ENCODE measurements at regions not wholly inside any gene's neighbourhood (a gene's known extent, or its start where the extent isn't known, plus 50 kb on each side); places are given as distances from the start of the nearest gene placed in this dataset.

- DNase-seq (no peak), ATAC-seq (no peak)
- Histone ChIP-seq H3K9me3 (no peaks in the 10 kb centered on the region), H3K4me3 (no peak overlapping the region), H3K4me1 (no peaks in the 10 kb centered on the region), H3K36me3 (ENCODE audit: insufficient read depth in 1 of 2, low read depth in 1 of 2) (no peaks in the 10 kb centered on the region), H3K27ac (no peak overlapping the region), H3K27me3 (ENCODE audit: insufficient read depth in 3 of 3, low read length in 2 of 3) (no peaks in the 10 kb centered on the region)
- intact Hi-C loops (cut with DNase I) = no loop called here
- WGBS, 3 donors = 59 to 65% (median 59%) methylated on average over 2 of the region's 2 CpGs
- TF ChIP-seq, protein P1, sequence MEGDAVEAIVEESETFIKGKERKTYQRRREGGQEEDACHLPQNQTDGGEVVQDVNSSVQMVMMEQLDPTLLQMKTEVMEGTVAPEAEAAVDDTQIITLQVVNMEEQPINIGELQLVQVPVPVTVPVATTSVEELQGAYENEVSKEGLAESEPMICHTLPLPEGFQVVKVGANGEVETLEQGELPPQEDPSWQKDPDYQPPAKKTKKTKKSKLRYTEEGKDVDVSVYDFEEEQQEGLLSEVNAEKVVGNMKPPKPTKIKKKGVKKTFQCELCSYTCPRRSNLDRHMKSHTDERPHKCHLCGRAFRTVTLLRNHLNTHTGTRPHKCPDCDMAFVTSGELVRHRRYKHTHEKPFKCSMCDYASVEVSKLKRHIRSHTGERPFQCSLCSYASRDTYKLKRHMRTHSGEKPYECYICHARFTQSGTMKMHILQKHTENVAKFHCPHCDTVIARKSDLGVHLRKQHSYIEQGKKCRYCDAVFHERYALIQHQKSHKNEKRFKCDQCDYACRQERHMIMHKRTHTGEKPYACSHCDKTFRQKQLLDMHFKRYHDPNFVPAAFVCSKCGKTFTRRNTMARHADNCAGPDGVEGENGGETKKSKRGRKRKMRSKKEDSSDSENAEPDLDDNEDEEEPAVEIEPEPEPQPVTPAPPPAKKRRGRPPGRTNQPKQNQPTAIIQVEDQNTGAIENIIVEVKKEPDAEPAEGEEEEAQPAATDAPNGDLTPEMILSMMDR (IDR thresholded peaks at IDR 0.05) = no peak
These were observed 261.7 kb upstream of the FOXN3 start for GRCh38 chr14:89678768-89679167.

GRCh38 chr14:89675590-89675989 is 258.6 kb upstream of the FOXN3 start:
- Histone ChIP-seq H3K9me3 (no peaks in the 10 kb centered on the region), H3K27ac (no peak overlapping the region), H3K27me3 (ENCODE audit: insufficient read depth in 3 of 3, low read length in 2 of 3) (no peaks in the 10 kb centered on the region), H3K4me3 (no peak overlapping the region), H3K4me1 (no peaks in the 10 kb centered on the region), H3K36me3 (ENCODE audit: insufficient read depth in 1 of 2, low read depth in 1 of 2) (no peaks in the 10 kb centered on the region)
- intact Hi-C loops (cut with DNase I) = no loop called here
- WGBS, 3 donors = 60 to 74% (median 66%) methylated on average over 3 of the region's 3 CpGs
- DNase-seq (no peak), ATAC-seq (no peak)
- TF ChIP-seq, protein P1 (IDR thresholded peaks at IDR 0.05) = no peak

- intact Hi-C loops (cut with DNase I) = no loop called here
- Histone ChIP-seq H3K4me3 (no peak overlapping the region), H3K27me3 (ENCODE audit: insufficient read depth in 3 of 3, low read length in 2 of 3) (no peaks in the 10 kb centered on the region), H3K9me3 (no peaks in the 10 kb centered on the region), H3K27ac (no peak overlapping the region), H3K4me1 (no peaks in the 10 kb centered on the region), H3K36me3 (ENCODE audit: insufficient read depth in 1 of 2, low read depth in 1 of 2) (no peaks in the 10 kb centered on the region)
- WGBS, 3 donors = 45 to 75% (median 59%) methylated on average over 1 of the region's 1 CpG
- ATAC-seq = no peak
- no peak for DNase-seq
- TF ChIP-seq, protein P1 (IDR thresholded peaks at IDR 0.05) = no peak
These were observed 257.9 kb upstream of the FOXN3 start for GRCh38 chr14:89674936-89675335.

GRCh38 chr14:89674240-89674639 is 257.2 kb upstream of the FOXN3 start:
- no peak overlapping the region for H3K4me3 ChIP-seq
- WGBS, 3 donors = 96 to 98% (median 97%) methylated on average over 1 of the region's 1 CpG
- H3K27me3 ChIP-seq (ENCODE audit: insufficient read depth in 3 of 3, low read length in 2 of 3) = no peaks in the 10 kb centered on the region
- H3K36me3 ChIP-seq (ENCODE audit: insufficient read depth in 1 of 2, low read depth in 1 of 2) = no peaks in the 10 kb centered on the region
- DNase-seq (no peak), ATAC-seq (no peak)
- no peak overlapping the region for H3K27ac ChIP-seq
- TF ChIP-seq, protein P1 (IDR thresholded peaks at IDR 0.05) = no peak
- no peaks in the 10 kb centered on the region for H3K4me1 ChIP-seq
- no peaks in the 10 kb centered on the region for H3K9me3 ChIP-seq
- intact Hi-C loops (cut with DNase I) = no loop called here

DNA sequence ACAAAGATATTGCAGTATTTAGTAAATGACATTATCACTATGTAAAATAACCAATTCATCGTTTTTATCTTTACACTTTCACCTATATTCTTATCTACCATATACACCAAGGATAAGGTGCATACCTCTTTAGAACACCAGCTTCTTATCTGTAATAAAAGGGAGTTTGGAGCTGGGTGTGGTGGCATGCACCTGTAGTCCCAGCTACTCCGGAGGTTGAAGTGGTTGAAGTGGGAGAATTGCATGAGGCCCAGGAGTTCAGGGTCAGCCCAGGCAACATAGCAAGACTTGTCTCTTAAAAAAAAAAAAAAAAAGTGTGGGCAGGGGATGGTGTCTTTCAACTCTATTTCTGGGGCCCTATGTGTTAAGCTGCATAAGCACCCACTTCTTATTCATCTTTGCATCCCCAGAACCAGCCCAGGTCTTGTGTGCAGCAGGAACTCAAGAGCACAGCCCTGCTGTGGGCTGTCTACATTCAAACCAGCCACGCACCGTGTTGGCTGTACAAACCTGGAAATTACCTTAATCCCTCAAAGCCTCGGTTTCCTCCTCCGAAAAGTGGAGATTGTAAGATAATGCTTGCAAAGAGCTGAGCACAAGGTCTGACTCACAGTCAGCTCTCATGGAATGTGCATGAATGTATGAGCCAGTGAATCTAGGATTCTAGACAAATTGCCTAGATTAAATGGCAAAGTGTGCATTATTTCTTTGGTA is 256.6 kb upstream of the FOXN3 start:
- intact Hi-C loops (cut with DNase I) = no loop called here
- DNase-seq (no peak), ATAC-seq (no peak)
- TF ChIP-seq, protein P1 (IDR thresholded peaks at IDR 0.05) = no peak
- Histone ChIP-seq H3K4me3 (no peak overlapping the region), H3K36me3 (ENCODE audit: insufficient read depth in 1 of 2, low read depth in 1 of 2) (no peaks in the 10 kb centered on the region), H3K9me3 (no peaks in the 10 kb centered on the region), H3K27ac (no peak overlapping the region), H3K4me1 (no peaks in the 10 kb centered on the region), H3K27me3 (ENCODE audit: insufficient read depth in 3 of 3, low read length in 2 of 3) (no peaks in the 10 kb centered on the region)
- 76 to 86% (median 81%) methylated on average over 6 of the region's 6 CpGs for WGBS, 3 donors

Measured in psoas muscle (tissue), 7 donors.